Right lobe of liver (tissue), 4 donors: ENCODE measurements at regions not wholly inside any gene's neighbourhood (a gene's known extent, or its start where the extent isn't known, plus 50 kb on each side); places are given as distances from the start of the nearest gene placed in this dataset.

Experiments used
- POLR2A ChIP-seq: fragments of 450-650 bp; IDR thresholded peaks from one replicate; pipeline ENCODE4 v1.6.1; 2017; ENCODE audit warnings: antibody characterized with exemption, mild to moderate bottlenecking
- TF ChIP-seq, protein P1 (sequence below), 4 donors: fragments of 200-600 bp in 3 of 4; fragments of 450-650 bp in 1 of 4; IDR thresholded peaks; one replicate each; pipeline versions ENCODE4 v1.5.1 to v1.8.0; 2016 to 2022; ENCODE audit warnings: antibody characterized with exemption in 4 of 4, mild to moderate bottlenecking in 2 of 4
- donor health status: DM: no; HTN: no; CAD: no.
- donor health status: DM: no; HTN: no; CAD: no.
- donor health status: DM: no; HTN: yes; CAD: no.

DNA sequence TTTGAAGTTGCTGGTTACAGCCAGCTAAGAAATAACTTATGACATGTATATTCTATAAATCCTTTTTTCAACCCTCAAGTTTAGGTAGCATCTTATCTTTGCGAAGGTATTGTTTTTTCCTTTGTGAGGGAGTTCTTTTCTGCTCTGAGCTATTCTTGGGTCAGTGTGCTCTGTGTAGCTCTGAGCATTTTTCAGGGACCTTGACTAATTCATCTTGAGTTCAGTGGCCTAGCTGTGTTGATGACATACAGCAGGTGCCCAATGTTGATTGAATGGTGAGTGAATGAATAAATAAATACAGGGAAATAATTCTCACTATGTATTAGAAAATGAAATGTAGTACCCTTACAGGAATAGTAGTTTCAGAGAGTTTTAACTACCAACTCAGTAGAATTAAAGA lies 335.3 kb downstream of the IL20RB start:
- TF ChIP-seq POLR2A = no peak
- TF ChIP-seq, protein P1, sequence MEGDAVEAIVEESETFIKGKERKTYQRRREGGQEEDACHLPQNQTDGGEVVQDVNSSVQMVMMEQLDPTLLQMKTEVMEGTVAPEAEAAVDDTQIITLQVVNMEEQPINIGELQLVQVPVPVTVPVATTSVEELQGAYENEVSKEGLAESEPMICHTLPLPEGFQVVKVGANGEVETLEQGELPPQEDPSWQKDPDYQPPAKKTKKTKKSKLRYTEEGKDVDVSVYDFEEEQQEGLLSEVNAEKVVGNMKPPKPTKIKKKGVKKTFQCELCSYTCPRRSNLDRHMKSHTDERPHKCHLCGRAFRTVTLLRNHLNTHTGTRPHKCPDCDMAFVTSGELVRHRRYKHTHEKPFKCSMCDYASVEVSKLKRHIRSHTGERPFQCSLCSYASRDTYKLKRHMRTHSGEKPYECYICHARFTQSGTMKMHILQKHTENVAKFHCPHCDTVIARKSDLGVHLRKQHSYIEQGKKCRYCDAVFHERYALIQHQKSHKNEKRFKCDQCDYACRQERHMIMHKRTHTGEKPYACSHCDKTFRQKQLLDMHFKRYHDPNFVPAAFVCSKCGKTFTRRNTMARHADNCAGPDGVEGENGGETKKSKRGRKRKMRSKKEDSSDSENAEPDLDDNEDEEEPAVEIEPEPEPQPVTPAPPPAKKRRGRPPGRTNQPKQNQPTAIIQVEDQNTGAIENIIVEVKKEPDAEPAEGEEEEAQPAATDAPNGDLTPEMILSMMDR (IDR thresholded peaks at IDR 0.05) = no peak
